22Rv1 (cell line): ENCODE measurements at regions not wholly inside any gene's neighbourhood (a gene's known extent, or its start where the extent isn't known, plus 50 kb on each side); places are given as distances from the start of the nearest gene placed in this dataset.

Experiments used
- CTCF ChIP-seq: fragments of 450-650 bp; IDR thresholded peaks from 2 replicates; pipeline ENCODE4 v1.5.1; 2017; ENCODE audit warnings: mild to moderate bottlenecking
- ZFX ChIP-seq: fragments of 450-650 bp; IDR thresholded peaks from 2 replicates; pipeline ENCODE4 v1.6.1; 2017; ENCODE audit warnings: antibody characterized with exemption, borderline replicate concordance

DNA sequence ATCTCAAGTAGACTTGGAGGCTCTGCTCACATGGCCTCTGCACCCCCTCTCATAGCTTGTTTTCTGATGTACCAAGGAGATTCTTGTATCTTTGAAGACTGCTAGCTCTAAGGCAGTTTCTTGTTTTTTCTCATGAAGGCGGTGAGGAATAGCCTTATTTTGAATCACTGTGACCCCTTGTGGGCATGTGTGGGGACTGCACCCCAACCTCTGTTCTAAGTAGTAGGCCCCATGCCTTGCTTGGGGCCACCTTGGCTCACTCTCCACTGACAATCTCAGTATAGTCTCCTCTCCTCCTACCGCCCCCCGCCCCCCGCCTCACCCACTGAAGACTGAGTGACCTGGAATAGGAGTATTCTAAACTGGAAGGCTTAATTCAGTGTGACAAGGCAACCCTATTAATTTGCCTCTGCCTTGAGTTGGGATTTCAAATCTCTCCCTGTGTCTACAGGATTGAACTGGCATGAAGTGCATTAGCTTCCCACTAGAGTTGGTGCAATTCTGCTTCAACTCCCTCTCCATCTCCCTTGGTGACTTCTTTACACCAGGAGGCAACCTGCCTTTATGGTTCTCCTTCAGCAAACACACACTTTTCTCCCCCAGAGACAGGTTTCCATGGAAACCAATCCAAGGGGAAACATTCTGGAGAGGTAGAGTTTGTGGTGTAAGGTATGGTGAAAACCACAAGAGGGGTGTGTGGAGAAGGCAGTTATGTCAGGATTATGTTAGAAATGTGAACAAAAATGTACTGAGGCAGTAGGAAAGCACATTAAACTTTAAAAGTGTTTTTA, 75.4 kb upstream of the ECI2 start:
- peak; percentile 69 for TF ChIP-seq CTCF
- no peak for TF ChIP-seq ZFX
